Progenitor cell of endocrine pancreas (in vitro differentiated cells): ENCODE measurements at regions not wholly inside any gene's neighbourhood (a gene's known extent, or its start where the extent isn't known, plus 50 kb on each side); places are given as distances from the start of the nearest gene placed in this dataset.

Experiments
- DNase-seq: peaks from one replicate; pipeline ENCODE4 v3.0.0; 2021; ENCODE audit warnings: low spot score; ENCODE audit not compliant: unreplicated experiment
- H3K27ac Mint-ChIP-seq: 2 replicates; pipeline ENCODE4 v1.8.0; 2021; ENCODE audit warnings: mild to moderate bottlenecking, moderate library complexity, mixed read lengths
- H3K27me3 Mint-ChIP-seq: 2 replicates; pipeline ENCODE4 v1.8.0; 2021; ENCODE audit warnings: mixed read lengths
- H3K36me3 Mint-ChIP-seq: 2 replicates; pipeline ENCODE4 v1.8.0; 2022; ENCODE audit warnings: mixed read lengths; ENCODE audit not compliant: insufficient read depth
- H3K4me1 Mint-ChIP-seq: 2 replicates; pipeline ENCODE4 v1.8.0; 2021; ENCODE audit warnings: low read depth, mixed read lengths
- H3K4me3 Mint-ChIP-seq: 2 replicates; pipeline ENCODE4 v1.8.0; 2021; ENCODE audit warnings: low read depth, mild to moderate bottlenecking, moderate library complexity, mixed read lengths
- H3K9me3 Mint-ChIP-seq: 2 replicates; pipeline ENCODE4 v1.8.0; 2021; ENCODE audit warnings: low read depth, mixed read lengths
- CTCF ChIP-seq: fragments of 200-600 bp; sonication (generic); IDR thresholded peaks from one replicate; pipeline ENCODE4 v1.5.0; 2021; ENCODE audit warnings: antibody characterized with exemption, mild to moderate bottlenecking; ENCODE audit not compliant: unreplicated experiment

- H3K4me1 Mint-ChIP-seq, result no peaks in the 10 kb centered on the region
- no peaks in the 10 kb centered on the region for H3K9me3 Mint-ChIP-seq
Measured at GRCh38 chr13:86174622-86175021, 375.4 kb upstream of the SLITRK6 start.

DNA sequence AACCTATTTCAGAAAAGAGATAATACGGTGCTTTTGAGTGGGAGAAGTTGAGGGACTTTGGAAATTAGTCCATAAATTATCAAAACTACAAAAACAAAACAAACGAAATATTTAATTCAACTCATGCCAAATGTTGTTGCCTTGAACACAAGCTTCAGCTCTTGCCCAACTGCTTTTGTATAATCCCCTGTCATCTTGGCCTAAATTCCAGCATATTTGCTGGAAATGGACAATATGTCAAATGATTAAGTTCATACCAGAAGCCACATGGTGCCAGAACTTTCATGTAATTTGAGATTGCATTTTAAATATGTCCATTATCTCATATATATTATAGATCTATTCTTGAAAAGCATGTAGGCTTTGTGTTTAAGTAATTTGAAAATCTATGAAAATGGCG, 373.7 kb upstream of the SLITRK6 start:
- Mint-ChIP-seq H3K27me3 (no peaks in the 10 kb centered on the region), H3K27ac (no peak overlapping the region), H3K4me1 (no peaks in the 10 kb centered on the region), H3K9me3 (no peaks in the 10 kb centered on the region), H3K36me3 (no peaks in the 10 kb centered on the region), H3K4me3 (no peak overlapping the region)
- no peak for DNase-seq
- TF ChIP-seq CTCF, result no peak

More at GRCh38 chr13:86174622-86175021, 375.4 kb upstream of the SLITRK6 start:
- TF ChIP-seq CTCF, result no peak
- H3K36me3 Mint-ChIP-seq, result no peaks in the 10 kb centered on the region
- DNase-seq, result no peak
- no peak overlapping the region for H3K4me3 Mint-ChIP-seq
- H3K27me3 Mint-ChIP-seq, result no peaks in the 10 kb centered on the region
- H3K27ac Mint-ChIP-seq, result no peak overlapping the region

GRCh38 chr13:86161257-86161656, 362.0 kb upstream of the SLITRK6 start:
- no peak for TF ChIP-seq CTCF
- Mint-ChIP-seq H3K4me3 (no peak overlapping the region), H3K9me3 (no peaks in the 10 kb centered on the region), H3K36me3 (no peaks in the 10 kb centered on the region), H3K27me3 (no peaks in the 10 kb centered on the region), H3K27ac (no peak overlapping the region), H3K4me1 (no peaks in the 10 kb centered on the region)
- no peak for DNase-seq

DNA sequence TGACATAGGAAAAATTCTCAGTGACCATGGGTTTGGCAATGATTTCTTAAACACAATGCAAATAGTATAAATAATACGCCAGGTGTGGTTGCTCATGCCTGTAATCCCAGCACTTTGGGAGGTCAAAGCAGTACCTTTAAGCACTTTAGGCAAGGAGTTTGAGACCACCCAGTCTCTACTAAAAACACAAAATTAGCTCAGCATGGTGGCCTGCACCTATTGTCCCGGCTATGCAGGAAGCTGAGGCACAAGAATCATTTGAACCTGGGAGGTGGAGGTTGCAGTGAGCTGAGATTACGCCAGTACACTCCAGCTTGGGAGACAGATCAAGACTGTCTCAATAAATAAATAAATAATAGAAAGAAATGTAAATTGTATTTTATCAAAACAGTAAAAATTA, 356.5 kb upstream of the SLITRK6 start:
- no peak for DNase-seq
- no peaks in the 10 kb centered on the region for H3K27me3 Mint-ChIP-seq
- no peak for TF ChIP-seq CTCF
- peaks cover 3% of the 10 kb centered on the region for H3K9me3 Mint-ChIP-seq
- H3K4me3 Mint-ChIP-seq, result no peak overlapping the region
- no peak overlapping the region for H3K27ac Mint-ChIP-seq
- no peaks in the 10 kb centered on the region for H3K36me3 Mint-ChIP-seq
- no peaks in the 10 kb centered on the region for H3K4me1 Mint-ChIP-seq

DNA sequence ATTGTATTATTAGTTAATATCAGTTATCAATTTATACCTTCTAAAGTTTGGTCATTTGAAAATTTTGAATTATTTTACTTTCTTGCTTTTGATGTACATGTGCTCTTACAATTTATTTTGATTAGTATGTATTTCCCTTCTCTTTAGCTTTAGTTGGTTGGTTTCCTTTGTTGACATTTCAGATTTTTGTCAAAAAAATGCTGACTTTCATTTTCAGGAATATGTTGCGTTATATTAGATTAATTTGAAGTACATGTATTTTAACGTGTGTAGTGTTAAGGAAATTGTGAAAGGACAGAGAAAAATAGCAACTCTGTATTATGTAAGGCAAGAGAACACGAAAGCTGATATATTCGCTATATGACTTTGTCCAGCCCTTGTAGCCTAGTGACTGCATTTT, 342.9 kb upstream of the SLITRK6 start:
- no peak for TF ChIP-seq CTCF
- Mint-ChIP-seq H3K9me3 (no peaks in the 10 kb centered on the region), H3K27ac (no peak overlapping the region), H3K4me1 (no peaks in the 10 kb centered on the region), H3K36me3 (no peaks in the 10 kb centered on the region), H3K4me3 (no peak overlapping the region), H3K27me3 (no peaks in the 10 kb centered on the region)
- no peak for DNase-seq
